NT2/D1 (cell line): ENCODE measurements at regions not wholly inside any gene's neighbourhood (a gene's known extent, or its start where the extent isn't known, plus 50 kb on each side); places are given as distances from the start of the nearest gene placed in this dataset.

Source experiments
- YY1 ChIP-seq: IDR thresholded peaks from 2 replicates; pipeline ENCODE4 v1.6.1; 2011; ENCODE audit not compliant: insufficient read length, insufficient read depth
- ZNF274 ChIP-seq: IDR thresholded peaks from 2 replicates; pipeline ENCODE4 v1.6.1; 2011; ENCODE audit warnings: mild to moderate bottlenecking, low read depth, low read length

DNA sequence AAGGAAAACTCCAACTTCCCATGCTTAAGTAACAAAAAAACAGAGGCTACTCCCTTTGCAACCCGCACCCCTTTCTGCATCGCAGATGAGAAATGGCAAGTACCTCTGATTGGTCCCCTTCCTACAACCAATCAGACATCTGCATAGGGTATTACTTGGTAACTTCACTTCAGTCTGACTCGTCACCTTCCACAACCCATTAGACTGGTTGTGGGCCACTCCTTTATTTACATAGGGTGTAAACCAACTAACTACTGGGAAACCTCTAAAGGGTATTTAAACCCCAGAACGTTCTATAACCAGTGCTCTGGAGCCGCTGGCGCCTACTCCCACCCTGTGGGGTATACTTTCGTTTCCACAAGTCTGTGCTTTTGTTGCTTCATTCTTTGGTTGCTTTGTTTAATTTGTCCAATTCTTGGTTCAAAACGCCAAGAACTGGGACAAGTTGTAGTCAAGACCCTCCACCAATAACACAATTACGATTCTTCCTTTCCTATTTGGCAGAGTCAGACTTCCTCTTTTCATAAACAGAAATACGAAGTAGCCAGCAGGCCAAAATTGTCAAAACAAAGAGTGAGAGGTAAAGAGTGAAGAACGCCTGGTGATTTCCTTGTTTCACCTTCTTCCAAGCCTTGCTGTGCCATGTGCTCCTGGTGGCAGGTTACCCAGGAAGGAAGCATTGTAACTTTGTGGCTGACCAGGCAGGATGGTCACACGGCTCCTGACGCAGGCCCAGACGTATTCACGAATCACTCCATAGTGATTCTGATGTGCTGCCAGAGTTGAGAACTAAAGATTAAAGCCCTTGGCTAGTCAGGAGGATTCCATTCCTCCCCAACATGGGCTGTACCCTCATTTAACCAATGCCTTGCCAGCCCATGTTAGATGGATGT is 477.4 kb downstream of the ARHGEF28 start:
- TF ChIP-seq YY1 = no peak
- no peak for TF ChIP-seq ZNF274
